ENCODE measurements at regions not wholly inside any gene's neighbourhood (a gene's known extent, or its start where the extent isn't known, plus 50 kb on each side); places are given as distances from the start of the nearest gene placed in this dataset.

DNA sequence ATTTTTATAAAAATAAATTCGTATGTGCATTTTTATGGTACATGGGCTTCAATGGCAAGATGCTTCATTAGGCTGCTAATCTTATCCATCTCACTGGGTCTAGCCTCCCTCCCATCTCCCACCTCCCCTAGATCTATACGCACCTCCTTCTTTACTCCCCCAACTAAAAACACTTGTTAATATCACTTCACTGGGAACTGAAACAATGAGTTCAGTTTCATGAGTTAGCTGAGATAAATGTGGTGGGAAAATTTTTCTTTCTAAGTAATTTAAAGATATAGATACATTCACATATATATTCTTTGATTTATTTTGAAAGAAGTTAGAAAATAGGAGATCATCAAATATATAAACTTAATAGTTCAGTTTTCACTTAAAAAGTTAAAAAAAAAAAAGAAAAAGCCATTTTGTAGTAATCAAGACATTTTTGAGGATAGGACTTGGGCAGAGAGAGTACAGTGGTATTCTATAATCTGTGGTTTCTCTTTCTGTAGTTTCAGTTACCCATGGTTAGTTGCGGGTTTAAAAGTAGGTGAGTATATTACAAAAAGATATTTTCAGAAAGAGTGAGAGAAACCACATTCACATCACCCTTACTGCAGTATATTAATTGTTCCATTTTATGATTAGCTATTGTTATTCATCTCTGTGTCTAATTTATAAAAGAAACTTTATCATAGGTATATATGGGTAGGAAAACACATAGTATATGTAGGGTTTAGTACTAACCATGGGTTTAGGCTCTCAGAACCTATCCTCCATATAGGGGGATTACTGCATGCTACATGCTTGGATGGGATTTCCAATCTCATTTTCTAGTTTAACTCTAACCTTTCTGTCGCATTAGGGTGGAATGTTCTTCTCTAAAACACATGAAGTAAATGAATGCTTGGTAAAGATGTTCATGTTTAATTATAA lies 316.0 kb upstream of the CBLB start:
- DNase-seq, result no peak

DNA sequence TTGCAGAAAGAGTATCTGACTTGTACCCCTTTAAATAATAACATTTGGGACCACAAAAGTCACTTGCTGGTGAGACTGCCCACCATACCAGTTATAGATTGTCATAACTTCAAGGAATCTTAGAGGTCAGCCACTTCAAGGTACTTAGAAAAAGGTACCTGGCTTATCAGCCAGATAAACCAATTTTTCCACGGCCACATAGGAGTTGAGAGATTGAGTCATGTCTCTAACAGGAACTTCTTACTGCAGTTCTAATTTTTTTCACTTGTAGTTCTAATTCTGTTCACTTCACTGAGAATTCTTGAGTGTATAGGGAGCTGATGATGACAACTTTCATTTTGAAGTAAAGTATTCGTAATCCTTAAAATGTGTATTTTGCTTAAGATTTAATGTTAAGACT lies 317.1 kb upstream of the CBLB start:
- no peak for DNase-seq

DNA sequence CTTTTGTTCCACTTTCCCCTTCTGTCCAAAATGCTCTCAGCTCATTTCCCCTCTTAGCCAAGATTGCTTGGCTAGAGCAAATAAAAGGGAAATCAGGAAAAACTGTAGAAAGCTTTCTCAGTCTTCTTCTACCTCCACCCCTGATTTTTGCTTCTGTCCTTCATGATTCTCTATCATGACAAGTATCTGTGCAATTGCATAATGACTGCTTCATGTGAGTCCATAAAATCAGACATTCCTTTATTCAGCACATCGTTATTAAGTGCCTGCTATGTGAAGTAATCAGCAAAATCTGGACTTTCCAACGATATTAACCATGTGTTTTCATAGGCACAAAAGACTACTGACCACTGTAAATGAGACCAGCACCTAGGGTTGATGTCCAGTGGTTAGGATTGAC lies 321.5 kb upstream of the CBLB start:
- DNase-seq, result no peak

DNA sequence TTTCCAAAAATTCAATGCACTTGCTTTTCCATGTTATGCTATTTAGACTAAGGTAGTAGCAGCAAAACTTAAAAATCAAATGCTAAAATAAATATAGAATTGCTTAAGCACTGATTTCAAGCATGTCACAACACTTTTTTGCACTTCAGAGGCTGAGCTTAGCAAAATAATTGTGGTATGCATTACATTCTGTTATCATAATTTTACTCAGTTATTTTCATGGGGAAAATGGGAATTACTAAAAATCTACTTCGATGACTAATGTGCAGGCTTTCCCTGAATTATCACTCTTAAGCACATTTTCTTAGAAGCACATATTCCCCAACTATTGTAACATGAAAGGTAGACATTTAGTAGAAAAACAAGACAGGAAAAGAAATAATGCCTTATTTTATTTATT lies 322.4 kb upstream of the CBLB start:
- no peak for DNase-seq

DNA sequence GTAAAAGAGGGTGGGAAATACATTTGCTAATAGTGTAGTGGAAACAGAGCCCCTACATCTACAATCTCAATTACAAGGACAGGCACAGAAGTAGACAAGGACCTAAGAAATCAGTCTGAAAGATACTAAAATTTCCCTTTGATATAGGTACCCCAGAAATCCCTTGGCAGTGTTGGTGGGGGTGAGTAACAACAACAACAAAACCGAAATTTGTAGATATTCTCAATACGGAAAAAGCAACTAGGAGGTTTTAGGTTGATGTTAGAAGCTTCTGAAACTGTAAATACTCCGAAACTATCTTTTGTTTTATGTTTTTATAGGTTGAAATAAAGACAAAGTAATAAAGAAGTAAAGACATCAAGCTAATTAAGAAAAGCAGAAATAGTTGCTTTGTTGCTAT lies 323.1 kb upstream of the CBLB start:
- DNase-seq, result no peak

DNA sequence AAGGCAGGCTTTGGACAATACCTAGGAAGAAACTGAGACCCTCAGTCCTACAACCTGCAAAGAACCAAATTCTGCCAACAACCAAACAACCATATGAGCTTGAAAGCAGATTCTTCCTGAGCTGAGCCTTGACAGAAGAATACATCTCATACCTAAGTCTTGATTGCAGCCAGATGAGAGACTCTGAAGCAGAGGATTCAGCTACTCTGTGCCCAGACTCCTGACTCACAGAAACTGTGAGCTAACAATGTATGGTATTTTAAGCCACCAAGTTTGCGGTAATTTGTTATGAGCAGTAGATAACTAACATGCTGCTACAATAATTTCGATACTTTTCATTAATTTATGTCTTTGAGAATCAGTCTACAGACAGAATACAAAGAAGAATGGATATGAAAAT lies 325.1 kb upstream of the CBLB start:
- no peak for DNase-seq

DNA sequence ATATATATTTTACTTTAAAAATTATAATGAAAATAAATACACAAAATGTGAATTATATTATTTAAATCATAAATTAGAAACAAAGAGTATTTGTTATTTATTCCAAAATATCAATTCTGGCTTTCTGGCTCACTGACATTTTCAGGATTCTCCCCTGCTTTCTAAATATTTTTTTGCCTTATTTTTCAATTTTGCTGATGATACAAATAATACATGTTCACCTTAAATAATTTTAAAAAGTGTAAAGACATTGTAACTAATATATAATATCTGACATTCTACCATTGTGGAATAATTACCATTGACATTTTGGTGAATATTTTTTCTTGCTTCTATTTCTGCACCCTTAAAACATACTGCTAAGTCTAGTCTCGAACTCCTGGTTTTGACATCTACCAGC lies 325.9 kb upstream of the CBLB start:
- DNase-seq, result no peak

DNA sequence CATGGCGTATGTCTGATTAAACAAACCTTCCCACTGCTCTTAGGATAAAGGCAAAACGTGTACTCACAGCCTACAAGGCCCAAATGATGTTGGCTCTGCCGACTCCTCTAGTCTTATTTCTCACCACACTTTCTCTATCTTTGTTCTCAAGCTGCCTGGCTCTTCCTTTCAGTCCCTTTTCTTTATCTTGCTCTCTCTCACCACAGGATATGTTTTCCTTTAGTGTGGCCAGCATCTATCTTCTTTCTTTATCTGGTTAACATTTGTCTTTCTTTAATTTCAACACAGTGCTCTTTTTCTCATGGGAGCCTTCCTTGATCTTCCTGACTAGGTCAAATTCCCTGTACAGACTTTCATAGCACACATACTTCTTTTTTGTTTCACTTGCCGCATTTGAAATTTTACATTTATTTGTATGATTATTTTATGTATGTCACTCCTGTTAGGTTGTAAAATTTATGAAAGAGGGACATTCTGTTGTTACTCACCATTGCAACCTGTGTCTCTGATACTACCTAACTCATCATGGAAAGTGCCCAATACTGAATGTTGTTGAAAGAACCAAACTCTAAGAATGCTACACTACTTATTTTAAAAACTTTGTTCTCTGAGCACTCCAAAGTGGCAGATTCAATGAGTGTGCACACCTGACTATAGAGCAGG lies 328.9 kb upstream of the CBLB start:
- no peak for DNase-seq

DNA sequence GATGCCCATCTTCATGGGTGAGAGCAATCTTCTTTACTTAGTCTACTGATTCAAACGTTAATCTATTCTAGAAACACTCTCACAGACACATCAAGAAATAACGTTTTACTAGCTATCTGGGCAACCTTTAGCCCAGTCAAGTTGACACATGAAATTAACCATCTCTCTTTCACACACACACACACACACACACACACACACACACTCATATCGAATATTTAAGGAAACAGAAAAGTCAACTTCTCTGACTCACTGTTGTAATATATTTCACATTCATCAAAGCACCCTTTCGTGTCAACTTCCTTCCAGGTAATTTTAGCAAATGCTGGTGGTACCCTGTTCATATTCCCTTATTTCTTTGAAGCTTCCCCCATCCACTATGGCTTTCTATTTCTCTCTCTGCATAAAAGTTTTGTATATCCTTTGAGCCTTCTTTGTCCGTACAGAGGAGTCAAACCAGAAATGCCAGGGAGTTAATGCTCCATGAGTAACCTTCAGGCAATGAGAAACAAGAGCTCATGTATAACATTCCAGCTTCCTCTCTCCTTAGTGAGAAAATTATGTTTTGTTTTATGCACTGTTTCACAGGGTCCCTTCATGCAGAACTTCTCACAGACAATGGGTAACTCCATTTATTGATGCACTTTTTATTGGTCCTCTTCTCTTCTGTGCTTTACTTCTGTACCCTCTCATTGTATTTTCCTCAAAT lies 335.5 kb upstream of the CBLB start:
- DNase-seq, result no peak

DNA sequence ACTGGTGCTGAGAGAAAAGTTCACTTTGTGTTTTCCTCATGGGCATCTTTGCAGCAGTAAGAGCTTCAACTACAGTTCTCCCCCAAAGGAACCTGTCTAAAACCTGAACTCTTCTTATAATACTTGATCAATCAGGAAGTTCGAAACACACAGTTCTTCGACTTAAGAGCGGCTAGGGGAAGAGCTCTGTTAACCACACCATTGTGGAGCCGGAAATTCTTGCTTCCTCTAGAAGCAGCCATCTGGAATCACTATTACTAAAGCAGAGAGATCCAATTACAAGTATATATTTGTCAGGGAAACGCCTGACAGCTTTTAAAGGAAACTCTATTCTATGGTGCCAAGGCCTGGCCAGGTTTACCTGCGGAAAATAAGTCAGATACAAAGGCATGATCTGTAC lies 337.3 kb upstream of the CBLB start:
- DNase-seq, result peak; percentile 65

DNA sequence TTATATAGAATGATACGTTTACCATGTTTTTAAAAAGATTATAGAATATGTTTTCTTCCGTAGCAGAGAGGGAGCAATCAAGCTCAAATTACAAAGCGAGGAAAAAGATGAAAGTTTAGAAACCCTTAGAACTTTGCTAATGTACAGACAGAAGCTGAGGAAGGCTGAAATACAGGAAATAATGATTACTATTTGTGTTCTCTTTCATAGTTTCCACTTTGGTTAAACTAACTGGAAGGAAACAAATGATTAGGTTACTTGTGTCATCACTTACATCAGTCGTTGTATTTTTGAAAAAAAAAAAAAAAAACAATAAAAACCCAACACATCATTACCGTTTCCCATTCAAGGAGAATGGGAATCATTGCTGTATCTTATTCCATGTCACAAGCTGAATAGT lies 337.8 kb upstream of the CBLB start:
- DNase-seq, result no peak

DNA sequence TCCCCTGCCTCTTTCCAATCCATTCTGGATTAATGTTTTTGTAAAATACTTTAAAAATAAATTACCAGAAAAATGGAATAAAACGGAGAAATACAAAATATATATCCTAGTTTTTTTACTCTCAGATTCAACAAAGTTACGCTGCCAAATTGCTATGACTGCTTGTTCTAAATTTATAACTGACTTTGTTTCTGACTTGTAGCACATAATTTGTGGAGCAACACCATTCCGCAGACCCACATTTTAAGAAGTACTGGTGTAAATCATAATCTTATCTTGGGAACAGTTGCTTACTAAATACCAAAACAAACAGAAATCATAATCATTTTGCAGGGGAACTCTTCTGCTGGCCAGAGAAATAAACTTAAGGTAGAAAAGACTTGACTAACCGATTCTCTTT lies 339.4 kb upstream of the CBLB start:
- DNase-seq, result no peak

DNA sequence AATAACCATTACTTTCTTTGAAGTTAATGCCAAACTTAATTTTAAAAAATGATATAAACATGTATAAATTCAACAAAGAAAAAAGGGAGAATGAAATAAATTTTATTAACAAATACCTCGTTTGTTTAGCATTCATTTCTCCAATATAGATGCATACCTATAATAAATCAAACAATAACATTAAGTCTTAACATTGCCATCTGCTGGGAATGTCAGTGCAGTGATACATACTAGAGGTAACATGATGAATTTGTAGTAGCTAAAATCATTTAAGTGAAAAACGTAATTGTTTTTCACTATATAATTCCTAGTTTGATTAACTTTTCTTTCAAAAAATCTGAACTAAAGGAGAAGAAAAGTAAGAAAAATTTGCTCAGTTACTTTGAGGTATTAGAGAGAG lies 340.2 kb upstream of the CBLB start:
- DNase-seq, result no peak

DNA sequence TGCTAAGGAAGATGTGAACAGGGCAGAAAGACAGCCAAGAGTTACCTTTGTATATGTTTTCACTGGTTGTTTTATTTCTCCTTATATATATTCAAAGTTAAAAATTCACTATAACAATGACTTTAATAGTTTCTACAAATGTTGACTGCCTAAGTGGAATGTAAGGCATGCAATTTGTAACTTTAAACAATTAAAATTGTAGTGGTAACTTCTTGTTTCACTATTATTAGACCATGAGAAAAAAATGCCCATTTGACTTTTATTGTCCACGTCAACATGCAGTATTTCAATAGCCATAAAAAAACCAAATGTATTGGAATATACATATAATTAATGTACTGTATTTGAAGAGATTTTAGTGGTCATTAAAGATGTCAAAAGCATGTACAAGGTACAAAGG lies 340.7 kb upstream of the CBLB start:
- no peak for DNase-seq

DNA sequence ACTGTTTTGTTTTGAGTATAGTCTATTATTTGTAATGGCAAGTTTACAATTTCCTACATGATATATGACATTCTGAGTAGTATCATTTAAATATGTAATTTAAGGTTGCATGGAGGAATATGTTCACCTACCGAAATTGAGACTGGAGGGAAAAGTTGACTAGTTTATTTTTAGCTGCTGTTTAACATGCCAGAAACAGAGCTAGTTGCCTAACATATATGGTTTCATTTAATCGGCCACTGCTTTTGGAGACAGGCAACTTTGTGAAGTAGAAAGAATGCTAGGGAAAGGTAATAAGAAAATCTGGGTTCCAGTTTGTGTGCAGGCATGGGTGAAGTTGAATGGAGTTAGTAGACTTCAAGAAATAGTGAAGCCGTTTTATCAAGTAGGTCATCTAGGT lies 342.1 kb upstream of the CBLB start:
- no peak for DNase-seq

DNA sequence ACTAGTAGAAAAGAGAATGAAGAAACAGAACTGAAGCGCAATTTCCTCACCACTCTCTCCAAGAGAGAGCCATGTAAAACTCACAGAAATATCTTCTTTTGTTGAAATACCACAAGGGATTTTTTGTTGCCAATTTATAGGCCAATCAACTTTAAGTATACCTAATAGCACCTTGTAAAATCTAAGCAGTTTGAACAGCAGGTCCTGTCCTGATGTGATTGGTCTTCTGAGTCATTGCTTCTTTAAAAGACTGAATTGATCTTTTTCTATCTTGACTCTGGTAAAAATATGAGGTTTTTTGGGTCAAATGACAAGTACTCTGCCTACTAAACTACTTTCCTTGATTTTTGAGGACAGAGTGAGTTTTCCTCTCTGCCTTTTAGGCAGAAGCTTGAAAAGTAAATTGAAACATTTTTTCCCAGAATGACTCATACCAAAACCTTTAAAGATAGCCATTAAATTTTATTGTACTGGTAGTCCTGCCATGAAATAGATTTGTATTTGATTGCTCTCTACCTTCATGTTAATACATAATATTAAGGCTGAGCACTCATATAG lies 343.9 kb upstream of the CBLB start:
- DNase-seq, result no peak

DNA sequence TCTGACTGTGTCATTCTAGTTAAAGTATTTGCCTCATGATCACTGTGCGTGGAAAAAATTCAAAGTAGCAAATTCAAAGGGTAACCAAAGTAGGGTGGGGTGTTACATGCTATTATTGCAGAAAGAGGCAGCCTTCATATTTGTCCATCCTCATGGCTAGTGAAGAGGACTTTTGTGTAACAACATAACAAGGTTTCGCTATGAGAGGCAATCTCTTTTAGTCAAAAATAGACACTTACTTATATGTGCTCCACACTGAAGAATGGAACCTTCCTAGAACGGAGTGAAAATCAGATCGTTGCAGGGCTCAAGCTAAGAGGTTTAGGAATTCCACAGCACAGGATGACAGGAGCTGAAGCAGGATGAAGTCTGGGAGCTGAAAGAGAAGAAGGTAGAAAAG lies 345.1 kb upstream of the CBLB start:
- no peak for DNase-seq

DNA sequence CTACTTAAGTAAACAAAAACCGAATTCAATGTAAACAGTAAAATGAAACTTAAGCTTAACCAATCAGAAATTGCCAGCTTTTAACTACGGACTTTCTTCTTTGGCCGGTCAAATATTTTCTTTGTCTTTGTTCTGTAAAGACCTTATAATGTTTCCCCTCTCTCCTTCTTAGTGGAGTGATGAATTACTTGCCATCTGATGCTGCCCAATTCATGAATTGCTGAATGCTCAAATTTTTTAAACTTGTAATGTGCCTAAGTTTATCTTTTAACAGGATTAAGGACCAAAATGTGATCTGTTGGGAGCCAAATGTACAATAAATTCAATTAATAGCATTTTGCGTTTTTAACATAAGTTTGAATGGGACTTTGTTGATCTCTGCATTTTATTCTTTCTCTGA lies 345.8 kb upstream of the CBLB start:
- no peak for DNase-seq

DNA sequence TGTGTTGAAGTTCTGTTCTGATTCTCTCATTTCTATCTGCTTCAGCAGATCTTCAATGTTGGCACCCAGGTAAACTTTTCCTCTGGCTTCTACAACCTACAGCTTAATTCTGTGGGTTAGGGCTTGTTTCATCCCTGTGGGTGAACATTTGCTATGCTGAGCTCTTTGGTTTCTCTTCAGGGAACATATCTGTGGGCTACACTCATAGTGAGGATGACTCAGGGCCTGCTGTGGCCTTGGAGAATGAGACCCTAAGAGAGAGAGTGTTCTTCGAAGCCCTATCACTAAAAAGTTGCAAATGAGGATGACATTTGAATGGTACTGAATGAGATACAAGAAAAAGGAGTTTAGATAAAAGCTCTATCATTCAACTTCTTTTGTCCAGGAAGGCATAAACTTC lies 346.2 kb upstream of the CBLB start:
- no peak for DNase-seq

DNA sequence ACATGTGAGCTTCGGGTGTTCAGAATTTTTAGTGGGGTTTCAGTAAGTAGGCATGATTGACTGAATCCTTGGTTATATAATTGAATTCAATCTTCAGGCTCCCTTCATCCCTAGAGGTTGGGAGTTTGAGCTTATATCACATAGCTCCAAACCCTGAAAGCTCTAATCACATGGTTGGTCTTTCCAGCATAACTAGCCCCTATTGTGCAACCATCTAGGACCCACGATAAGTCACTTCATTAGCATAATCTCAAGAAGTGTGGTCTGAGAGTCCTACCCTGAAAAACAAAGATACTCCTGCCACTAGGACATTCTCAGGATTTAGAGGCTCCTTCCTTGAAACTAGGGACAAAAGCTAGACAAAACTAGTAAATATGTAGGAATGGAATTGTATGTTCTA lies 348.9 kb upstream of the CBLB start:
- DNase-seq, result no peak

DNA sequence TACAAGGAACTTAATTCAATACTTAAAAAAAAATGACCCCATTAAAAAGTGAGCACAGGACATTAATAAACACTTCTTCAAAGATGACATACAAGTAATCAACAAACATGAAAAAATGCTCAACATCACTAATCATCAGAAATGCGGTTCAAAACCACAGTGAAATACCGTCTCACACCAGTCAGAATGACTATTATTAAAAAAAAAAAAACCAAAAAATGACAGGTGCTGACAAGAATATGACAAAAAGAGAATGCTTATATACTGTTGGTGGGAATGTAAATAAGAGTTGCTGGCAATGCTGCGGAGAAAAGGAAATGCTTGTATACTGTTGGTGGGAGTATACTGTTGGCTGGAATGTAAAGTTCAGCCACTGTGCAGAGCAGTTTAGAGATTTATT lies 358.3 kb upstream of the CBLB start:
- no peak for DNase-seq

DNA sequence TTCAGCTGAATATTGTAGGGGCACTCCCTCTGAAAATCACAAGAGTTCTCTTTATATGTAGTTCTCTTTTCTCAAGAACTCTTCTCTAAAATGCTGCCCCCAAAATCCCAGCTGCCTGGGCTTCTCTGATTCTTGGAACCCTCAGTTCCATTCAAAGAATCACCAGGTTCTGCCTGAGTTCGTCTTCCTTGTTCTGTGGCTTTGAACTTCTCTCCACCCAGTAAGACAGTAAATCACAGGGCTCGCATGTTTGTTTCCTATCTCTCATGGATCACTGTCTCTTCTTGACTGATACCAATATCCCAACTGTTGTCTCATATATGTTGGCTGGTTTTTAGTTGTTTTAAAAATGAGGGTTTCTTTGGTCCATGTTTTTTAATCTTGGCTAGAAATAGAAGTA lies 359.5 kb upstream of the CBLB start:
- DNase-seq, result no peak

DNA sequence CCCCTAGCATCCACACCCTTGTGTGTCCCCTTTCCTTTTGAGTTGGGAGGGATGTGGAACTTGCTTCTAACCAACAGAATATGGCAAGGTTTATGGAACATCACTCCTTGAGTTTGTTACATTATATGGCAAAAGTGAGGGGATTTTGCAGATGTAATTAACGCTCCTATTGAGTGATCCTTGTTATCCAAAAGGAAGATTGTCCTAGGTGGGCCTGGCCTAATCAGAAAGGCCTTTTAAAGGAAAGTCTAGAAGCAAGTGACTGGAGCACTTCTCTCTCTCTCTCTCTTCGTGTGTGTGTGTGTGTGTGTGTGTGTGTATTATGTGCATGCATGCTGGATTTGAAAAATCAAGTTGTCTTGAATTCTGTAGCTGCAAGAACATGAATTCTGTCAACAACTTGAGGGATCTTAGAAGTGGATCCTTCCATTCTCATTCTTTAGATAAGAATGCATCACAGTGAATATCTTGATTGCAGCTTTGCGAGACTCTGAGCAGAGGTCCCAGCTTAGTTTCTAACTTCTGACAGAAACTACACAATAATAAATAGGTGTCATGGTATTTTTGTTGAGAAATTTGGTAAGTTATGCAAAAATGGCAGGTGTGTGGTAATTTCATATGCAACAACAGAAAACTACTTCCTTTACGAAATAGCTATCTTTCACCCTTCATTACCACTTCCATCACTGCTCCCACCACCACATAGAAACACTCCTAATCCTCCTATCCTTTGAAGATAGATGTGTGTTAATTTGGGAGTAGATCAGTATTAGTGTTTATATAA lies 360.9 kb upstream of the CBLB start:
- DNase-seq, result no peak
